Lung (tissue), 11 donors: ENCODE measurements at regions not wholly inside any gene's neighbourhood (a gene's known extent, or its start where the extent isn't known, plus 50 kb on each side); places are given as distances from the start of the nearest gene placed in this dataset.

Source experiments
- ATAC-seq: fragments of 200-7000 bp; cut with Tn5 transposase; one replicate; pipeline ENCODE4 v1.9.1; 2020; ENCODE audit warnings: moderate number of reproducible peaks; ENCODE audit not compliant: insufficient read depth, low FRiP score
- DNase-seq, 3 donors: peaks; one replicate each; pipeline ENCODE4 v3.0.0-alpha.2; 2013 to 2017
- H3K27ac ChIP-seq, 2 donors: one replicate each; pipeline ENCODE4 v1.5.1; 2013; ENCODE audit warnings: mild to moderate bottlenecking in 2 of 2, moderate library complexity in 2 of 2, control low read depth in 1 of 2, inconsistent platforms in 1 of 2, low read depth in 1 of 2, low read length in 1 of 2
- H3K27me3 ChIP-seq, 3 donors: one replicate each; pipeline ENCODE4 v1.5.1; 2013; ENCODE audit warnings: low read length in 2 of 3; ENCODE audit not compliant: control insufficient read depth in 3 of 3, insufficient read depth in 3 of 3
- H3K36me3 ChIP-seq, 4 donors: one replicate each; pipeline ENCODE4 v1.5.1; 2013; ENCODE audit warnings: low read length in 4 of 4, mild to moderate bottlenecking in 1 of 4, moderate library complexity in 1 of 4; ENCODE audit not compliant: control insufficient read depth in 4 of 4, insufficient read depth in 4 of 4
- H3K4me1 ChIP-seq, 5 donors: one replicate each; pipeline ENCODE4 v1.5.1; 2013; ENCODE audit warnings: low read length in 5 of 5, mild to moderate bottlenecking in 2 of 5, moderate library complexity in 1 of 5; ENCODE audit not compliant: control insufficient read depth in 5 of 5, insufficient read depth in 5 of 5
- H3K4me3 ChIP-seq: one replicate; pipeline ENCODE4 v1.5.1; 2013; ENCODE audit warnings: mild to moderate bottlenecking, control low read depth, moderate library complexity
- H3K9ac ChIP-seq, 2 donors: one replicate each; pipeline ENCODE4 v1.5.1; 2013; ENCODE audit warnings: low read length in 2 of 2, control low read depth in 1 of 2; ENCODE audit not compliant: insufficient read depth in 1 of 2
- H3K9me3 ChIP-seq, 4 donors: one replicate each; pipeline ENCODE4 v1.5.1; 2013; ENCODE audit warnings: low read length in 3 of 4, mild to moderate bottlenecking in 1 of 4, moderate library complexity in 1 of 4; ENCODE audit not compliant: control insufficient read depth in 4 of 4, insufficient read depth in 3 of 4
- WGBS, 2 donors: extraction: QIAGEN DNeasy Blood & Tissue Kit; methylation state at CpG; one replicate each; pipeline ENCODE4 v1.1.7; 2013; 5-methylcytosine and 5-hydroxymethylcytosine counted together
- TF ChIP-seq, protein P1 (sequence below): IDR thresholded peaks from 2 replicates; pipeline ENCODE4 v1.5.1; 2012; ENCODE audit warnings: mild to moderate bottlenecking; ENCODE audit errors: control extremely low read depth, extremely low read depth
- donor health status: control.
- donor health status: control.
- donor health status: Bipolar disorder and iron deficiency.
- donor health status: healthy.
- donor health status: DM: yes; HTN: yes; CAD: no.

DNA sequence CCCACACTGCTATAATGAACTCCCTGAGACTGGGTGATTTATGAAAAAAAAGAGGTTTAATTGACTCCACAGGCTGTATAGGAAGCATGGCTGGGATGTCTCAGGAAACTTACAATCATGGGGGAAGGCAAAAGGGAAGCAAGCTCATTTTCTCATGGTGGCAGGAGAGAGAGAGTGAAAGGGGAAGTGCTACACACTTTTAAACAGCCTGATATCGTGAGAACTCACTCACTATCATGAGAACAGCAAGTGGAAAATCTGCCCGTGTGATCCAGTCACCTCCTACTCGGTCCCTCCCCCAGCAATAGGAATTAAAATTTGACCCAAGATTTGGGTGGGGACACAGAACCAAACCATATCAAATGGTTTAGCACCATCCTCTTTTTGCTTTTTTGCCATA, 116.6 kb upstream of the CEP162 start:
- Histone ChIP-seq H3K4me1 (no peaks in the 10 kb centered on the region), H3K27me3 (no peaks in the 10 kb centered on the region), H3K27ac (no peak overlapping the region), H3K9ac (no peak overlapping the region), H3K9me3 (peaks cover 0 to 2% (median 0%) of the 10 kb centered on the region in 4 donors), H3K4me3 (no peak overlapping the region), H3K36me3 (no peaks in the 10 kb centered on the region)
- 61 to 64% methylated on average over 3 of the region's 3 CpGs for WGBS, 2 donors
- no peak for ATAC-seq
- no peak for DNase-seq
- TF ChIP-seq, protein P1, sequence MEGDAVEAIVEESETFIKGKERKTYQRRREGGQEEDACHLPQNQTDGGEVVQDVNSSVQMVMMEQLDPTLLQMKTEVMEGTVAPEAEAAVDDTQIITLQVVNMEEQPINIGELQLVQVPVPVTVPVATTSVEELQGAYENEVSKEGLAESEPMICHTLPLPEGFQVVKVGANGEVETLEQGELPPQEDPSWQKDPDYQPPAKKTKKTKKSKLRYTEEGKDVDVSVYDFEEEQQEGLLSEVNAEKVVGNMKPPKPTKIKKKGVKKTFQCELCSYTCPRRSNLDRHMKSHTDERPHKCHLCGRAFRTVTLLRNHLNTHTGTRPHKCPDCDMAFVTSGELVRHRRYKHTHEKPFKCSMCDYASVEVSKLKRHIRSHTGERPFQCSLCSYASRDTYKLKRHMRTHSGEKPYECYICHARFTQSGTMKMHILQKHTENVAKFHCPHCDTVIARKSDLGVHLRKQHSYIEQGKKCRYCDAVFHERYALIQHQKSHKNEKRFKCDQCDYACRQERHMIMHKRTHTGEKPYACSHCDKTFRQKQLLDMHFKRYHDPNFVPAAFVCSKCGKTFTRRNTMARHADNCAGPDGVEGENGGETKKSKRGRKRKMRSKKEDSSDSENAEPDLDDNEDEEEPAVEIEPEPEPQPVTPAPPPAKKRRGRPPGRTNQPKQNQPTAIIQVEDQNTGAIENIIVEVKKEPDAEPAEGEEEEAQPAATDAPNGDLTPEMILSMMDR = no peak

DNA sequence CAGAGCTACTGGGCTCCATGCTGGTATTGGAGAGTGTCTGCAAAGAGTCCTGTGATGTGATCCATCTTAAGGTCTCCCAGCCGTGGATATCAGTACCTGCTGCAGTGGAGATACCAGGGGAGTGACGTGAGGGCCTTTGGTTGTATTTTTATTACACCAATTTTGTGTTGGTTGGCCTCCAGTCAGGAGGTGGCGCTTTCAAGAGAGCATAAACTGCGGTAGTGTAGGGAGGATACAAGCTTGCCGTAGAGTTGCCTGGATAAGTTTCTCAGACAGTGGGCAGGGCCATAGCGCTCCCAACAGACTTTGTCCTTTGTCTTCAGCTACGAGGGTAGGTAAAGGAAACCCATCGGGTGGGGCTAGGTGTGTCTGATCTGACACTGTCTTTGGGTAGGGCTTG, 113.0 kb upstream of the CEP162 start:
- TF ChIP-seq, protein P1 = no peak
- H3K36me3 ChIP-seq = no peaks in the 10 kb centered on the region
- DNase-seq = no peak
- no peak overlapping the region for H3K9ac ChIP-seq
- no peak overlapping the region for H3K4me3 ChIP-seq
- H3K4me1 ChIP-seq = no peaks in the 10 kb centered on the region
- WGBS, 2 donors = 82 to 87% methylated on average over 8 of the region's 8 CpGs
- peaks cover 0 to 2% (median under 1%) of the 10 kb centered on the region in 4 donors for H3K9me3 ChIP-seq
- H3K27ac ChIP-seq = no peak overlapping the region
- ATAC-seq = no peak
- no peaks in the 10 kb centered on the region for H3K27me3 ChIP-seq

DNA sequence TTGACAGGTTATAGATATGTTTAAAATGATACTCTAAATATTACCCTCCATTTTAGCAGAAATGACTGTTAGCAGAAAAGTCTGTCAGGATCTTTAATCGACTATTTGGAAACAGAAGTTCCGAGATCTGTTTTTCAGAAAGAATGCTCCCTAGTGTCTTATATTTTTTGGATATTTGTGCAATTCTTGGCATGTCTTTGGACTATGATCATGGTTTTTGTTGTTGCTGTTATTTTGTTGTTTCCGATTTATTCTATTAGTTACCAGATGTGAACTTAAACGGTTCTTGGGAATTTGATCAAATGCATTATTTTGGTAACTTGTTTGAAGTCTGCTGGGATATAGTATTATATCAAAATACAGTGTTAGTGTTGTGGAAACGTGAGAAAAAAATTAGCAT, 106.4 kb upstream of the CEP162 start:
- no peak overlapping the region for H3K4me3 ChIP-seq
- H3K27me3 ChIP-seq = no peaks in the 10 kb centered on the region
- no peaks in the 10 kb centered on the region for H3K36me3 ChIP-seq
- no peak overlapping the region for H3K9ac ChIP-seq
- H3K9me3 ChIP-seq = peaks cover 0 to 2% (median 0%) of the 10 kb centered on the region in 4 donors
- WGBS, 2 donors = 73 to 75% methylated on average over 5 of the region's 5 CpGs
- H3K4me1 ChIP-seq = no peaks in the 10 kb centered on the region
- DNase-seq (no peak), ATAC-seq (no peak)
- TF ChIP-seq, protein P1 = no peak
- H3K27ac ChIP-seq = no peak overlapping the region
